Brain microvascular endothelial cell (primary cell): ENCODE measurements at regions not wholly inside any gene's neighbourhood (a gene's known extent, or its start where the extent isn't known, plus 50 kb on each side); places are given as distances from the start of the nearest gene placed in this dataset.
"Not testable (repeated sequence)": the region's sequence is repeated elsewhere in the genome, so short reads cannot be mapped to it uniquely, and the experiment has no call there.

ENCODE experiments used
- DNase-seq: peaks from one replicate; pipeline ENCODE4 v3.0.0-alpha.2; 2020
- H3K27ac ChIP-seq: fragments of 250-450 bp; sonication (Bioruptor Pico); 2 replicates; pipeline ENCODE4 v1.5.1; 2020; ENCODE audit warnings: mild to moderate bottlenecking, moderate library complexity
- H3K27me3 ChIP-seq: fragments of 250-450 bp; sonication (Bioruptor Pico); replicated peaks from 2 replicates; pipeline ENCODE4 v1.5.1; 2020; ENCODE audit warnings: mild to moderate bottlenecking
- H3K36me3 ChIP-seq: fragments of 250-450 bp; sonication (Bioruptor Pico); replicated peaks from 2 replicates; pipeline ENCODE4 v1.5.1; 2020; ENCODE audit warnings: mild to moderate bottlenecking
- H3K4me3 ChIP-seq: 2 replicates; pipeline ENCODE4 v1.5.1; 2011; ENCODE audit warnings: low read depth, mild to moderate bottlenecking, control low read depth, low read length, moderate library complexity
- in situ Hi-C: cut with HindIII; loops from 2 replicates; pipeline ENCODE4 v1.10.0; 2017; ENCODE audit warnings: low sequenced_read_pairs, low pct_ligation_motif_present
- TF ChIP-seq, protein P1 (sequence below): IDR thresholded peaks from 2 replicates; pipeline ENCODE4 v1.5.1; 2011; ENCODE audit warnings: low read depth, mild to moderate bottlenecking, moderate library complexity, low read length, control low read depth, inconsistent platforms; ENCODE audit errors: missing control alignments

DNA sequence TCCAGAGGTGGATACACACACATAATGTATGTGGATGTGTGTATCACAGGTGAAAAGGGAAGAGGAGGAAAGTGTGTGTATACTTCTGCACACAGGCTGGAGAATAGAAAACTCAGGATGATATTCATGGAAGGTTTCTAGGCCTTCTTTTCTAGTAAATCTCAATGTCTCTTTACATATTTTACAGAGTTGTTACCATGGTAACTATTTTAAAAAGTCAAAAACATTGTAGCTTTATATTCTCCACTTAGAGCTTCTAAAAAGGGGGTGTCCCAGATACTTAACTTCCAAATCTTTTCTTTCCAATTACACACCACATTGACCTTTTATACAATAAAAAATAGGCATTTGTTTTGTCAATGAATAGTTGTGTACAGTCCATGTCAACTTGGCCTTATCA is 604.8 kb upstream of the LCORL start:
- TF ChIP-seq, protein P1, sequence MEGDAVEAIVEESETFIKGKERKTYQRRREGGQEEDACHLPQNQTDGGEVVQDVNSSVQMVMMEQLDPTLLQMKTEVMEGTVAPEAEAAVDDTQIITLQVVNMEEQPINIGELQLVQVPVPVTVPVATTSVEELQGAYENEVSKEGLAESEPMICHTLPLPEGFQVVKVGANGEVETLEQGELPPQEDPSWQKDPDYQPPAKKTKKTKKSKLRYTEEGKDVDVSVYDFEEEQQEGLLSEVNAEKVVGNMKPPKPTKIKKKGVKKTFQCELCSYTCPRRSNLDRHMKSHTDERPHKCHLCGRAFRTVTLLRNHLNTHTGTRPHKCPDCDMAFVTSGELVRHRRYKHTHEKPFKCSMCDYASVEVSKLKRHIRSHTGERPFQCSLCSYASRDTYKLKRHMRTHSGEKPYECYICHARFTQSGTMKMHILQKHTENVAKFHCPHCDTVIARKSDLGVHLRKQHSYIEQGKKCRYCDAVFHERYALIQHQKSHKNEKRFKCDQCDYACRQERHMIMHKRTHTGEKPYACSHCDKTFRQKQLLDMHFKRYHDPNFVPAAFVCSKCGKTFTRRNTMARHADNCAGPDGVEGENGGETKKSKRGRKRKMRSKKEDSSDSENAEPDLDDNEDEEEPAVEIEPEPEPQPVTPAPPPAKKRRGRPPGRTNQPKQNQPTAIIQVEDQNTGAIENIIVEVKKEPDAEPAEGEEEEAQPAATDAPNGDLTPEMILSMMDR: no peak
- H3K27me3 ChIP-seq: no peaks in the 10 kb centered on the region
- no peak for DNase-seq
- no peak overlapping the region for H3K27ac ChIP-seq
- no peaks in the 10 kb centered on the region for H3K36me3 ChIP-seq
- H3K4me3 ChIP-seq: no peak overlapping the region
- in situ Hi-C loops: no loop called here

GRCh38 chr4:18621186-18621585 is 599.6 kb upstream of the LCORL start:
- in situ Hi-C loops: no loop called here
- Histone ChIP-seq H3K4me3 (no peak overlapping the region), H3K27ac (no peak overlapping the region), H3K27me3 (no peaks in the 10 kb centered on the region), H3K36me3 (no peaks in the 10 kb centered on the region)
- TF ChIP-seq, protein P1: no peak
- DNase-seq: no peak

GRCh38 chr4:18616720-18617119 is 595.2 kb upstream of the LCORL start:
- in situ Hi-C loops: no loop called here
- Histone ChIP-seq H3K4me3 (no peak overlapping the region), H3K36me3 (no peaks in the 10 kb centered on the region), H3K27ac (no peak overlapping the region), H3K27me3 (no peaks in the 10 kb centered on the region)
- TF ChIP-seq, protein P1: no peak
- no peak for DNase-seq

DNA sequence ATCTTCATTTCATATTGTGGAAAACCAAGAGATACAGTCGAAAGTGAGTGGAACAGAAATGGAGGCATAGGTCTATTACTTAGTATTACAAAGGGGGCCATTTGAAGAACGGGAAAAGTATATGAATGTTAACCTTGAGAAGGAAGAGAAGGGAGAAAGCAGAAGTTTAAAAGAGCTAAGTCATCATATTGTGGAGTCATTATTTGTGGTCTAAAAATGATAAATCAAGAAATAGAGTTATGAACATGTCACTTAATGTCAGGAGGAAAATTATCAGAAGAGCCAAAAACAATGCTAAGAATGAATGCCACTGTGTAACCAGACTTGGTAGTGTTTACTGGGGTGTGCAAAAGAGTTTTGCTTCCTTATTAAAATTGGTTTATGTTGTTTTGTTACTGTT is 589.5 kb upstream of the LCORL start:
- Histone ChIP-seq H3K36me3 (no peaks in the 10 kb centered on the region), H3K27me3 (no peaks in the 10 kb centered on the region), H3K27ac (no peak overlapping the region), H3K4me3 (no peak overlapping the region)
- no peak for DNase-seq
- TF ChIP-seq, protein P1: no peak
- in situ Hi-C loops: no loop called here

- Histone ChIP-seq H3K36me3 (no peaks in the 10 kb centered on the region), H3K27me3 (no peaks in the 10 kb centered on the region), H3K4me3 (no peak overlapping the region), H3K27ac (no peak overlapping the region)
- TF ChIP-seq, protein P1: no peak
- in situ Hi-C loops: no loop called here
- no peak for DNase-seq
Observed at GRCh38 chr4:18608908-18609533, 587.5 kb upstream of the LCORL start.

- H3K4me3 ChIP-seq, H3K36me3 ChIP-seq, DNase-seq, H3K27me3 ChIP-seq, in situ Hi-C loops, H3K27ac ChIP-seq: not testable (repeated sequence)
Observed at GRCh38 chr4:18602610-18603009, 581.1 kb upstream of the LCORL start.
